Common myeloid progenitor, CD34-positive (primary cell): ENCODE measurements at regions not wholly inside any gene's neighbourhood (a gene's known extent, or its start where the extent isn't known, plus 50 kb on each side); places are given as distances from the start of the nearest gene placed in this dataset.
"Not testable (repeated sequence)": the region's sequence is repeated elsewhere in the genome, so short reads cannot be mapped to it uniquely, and the experiment has no call there.

Experiments used
- CTCF ChIA-PET: fragments of 350-600 bp; sonication (Branson Sonifier 250); formaldehyde crosslinking; loops from one replicate; lab custom pipeline; 2021; ENCODE audit warnings: antibody characterized with exemption; lab: Charles Lee
- POLR2A ChIA-PET: fragments of 350-600 bp; sonication (Branson Sonifier 250); formaldehyde crosslinking; loops from one replicate; lab custom pipeline; 2021; ENCODE audit warnings: antibody characterized with exemption; lab: Charles Lee
- DNase-seq, 3 donors: peaks; one replicate each; pipeline versions ENCODE4 v3.0.0 to v3.0.0-alpha.2; 2013
- H3K27ac ChIP-seq, 2 experiments: 1 replicate in 1 of 2; 2 replicates in 1 of 2; pipeline ENCODE4 v1.7.0; 2013; ENCODE audit warnings: inconsistent platforms in 2 of 2, low read length in 2 of 2, mild to moderate bottlenecking in 2 of 2, low read depth in 1 of 2, moderate library complexity in 1 of 2; ENCODE audit not compliant: severe bottlenecking in 2 of 2, insufficient read depth in 1 of 2, poor library complexity in 1 of 2
- H3K27me3 ChIP-seq, 5 experiments: replicated peaks in 2 of 5; 1 replicate in 3 of 5; 2 replicates in 2 of 5; pipeline versions ENCODE4 v1.6.1 to v1.7.0; 2013; ENCODE audit warnings: low read length in 4 of 5, mild to moderate bottlenecking in 2 of 5, moderate library complexity in 2 of 5, inconsistent platforms in 1 of 5; ENCODE audit not compliant: insufficient read depth in 5 of 5, control insufficient read depth in 4 of 5
- H3K36me3 ChIP-seq, 4 experiments: 1 replicate in 2 of 4; 2 replicates in 2 of 4; pipeline versions ENCODE4 v1.6.1 to v1.7.0; 2013; ENCODE audit warnings: low read length in 3 of 4, control low read depth in 1 of 4, mild to moderate bottlenecking in 1 of 4; ENCODE audit not compliant: control insufficient read depth in 4 of 4, insufficient read depth in 4 of 4
- H3K4me1 ChIP-seq, 4 experiments: 1 replicate in 3 of 4; 2 replicates in 1 of 4; pipeline versions ENCODE4 v1.6.1 to v1.7.1; 2013; ENCODE audit warnings: low read length in 3 of 4, mild to moderate bottlenecking in 3 of 4, control low read depth in 1 of 4, inconsistent platforms in 1 of 4, moderate library complexity in 1 of 4; ENCODE audit not compliant: control insufficient read depth in 4 of 4, insufficient read depth in 4 of 4; ENCODE audit errors: control extremely low read depth in 1 of 4
- H3K4me3 ChIP-seq, 7 experiments: 1 replicate in 4 of 7; 2 replicates in 3 of 7; pipeline versions ENCODE4 v1.5.1 to v1.7.0; 2013; ENCODE audit warnings: mild to moderate bottlenecking in 7 of 7, low read length in 6 of 7, moderate library complexity in 6 of 7, inconsistent platforms in 2 of 7, low read depth in 2 of 7, control low read depth in 1 of 7; ENCODE audit not compliant: insufficient read depth in 4 of 7, control insufficient read depth in 1 of 7; ENCODE audit errors: extremely low read depth in 1 of 7
- H3K9me3 ChIP-seq, 5 experiments: 1 replicate in 4 of 5; 2 replicates in 1 of 5; pipeline versions ENCODE4 v1.6.1 to v1.7.1; 2013; ENCODE audit warnings: low read length in 4 of 5, mild to moderate bottlenecking in 2 of 5, inconsistent platforms in 1 of 5, low read depth in 1 of 5, moderate library complexity in 1 of 5; ENCODE audit not compliant: control insufficient read depth in 4 of 5, insufficient read depth in 2 of 5; ENCODE audit errors: control extremely low read depth in 1 of 5
- WGBS: methylation state at CpG from one replicate; pipeline ENCODE4 v1.1.5; 2013; ENCODE audit not compliant: insufficient coverage; 5-methylcytosine and 5-hydroxymethylcytosine counted together

DNA sequence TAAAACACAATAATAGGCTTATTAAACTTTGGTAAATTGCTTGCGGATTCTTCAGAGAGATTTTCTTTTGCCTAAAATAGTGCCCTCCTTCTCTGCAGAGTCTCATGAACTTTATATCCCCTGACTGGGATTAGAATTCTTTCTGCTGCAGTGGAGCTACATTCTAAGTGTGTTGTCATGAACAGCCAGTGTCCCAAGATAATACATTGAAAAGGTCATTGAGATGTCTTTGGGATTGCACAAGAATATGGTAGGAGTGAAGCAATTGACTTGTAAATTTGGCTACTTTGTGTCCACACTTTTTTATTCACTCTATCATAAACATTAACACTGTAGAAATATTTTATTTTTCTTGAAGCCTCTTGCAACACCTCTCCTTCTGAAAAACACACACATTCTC is 604.5 kb downstream of the GABRG2 start:
- CTCF ChIA-PET = no interaction called here
- POLR2A ChIA-PET = no interaction called here
- H3K4me1 ChIP-seq = no peaks in the 10 kb centered on the region
- H3K4me3 ChIP-seq = no peak overlapping the region
- no peaks in the 10 kb centered on the region for H3K27me3 ChIP-seq
- no peaks in the 10 kb centered on the region for H3K9me3 ChIP-seq
- no peaks in the 10 kb centered on the region for H3K36me3 ChIP-seq
- 100% methylated on average over 1 of the region's 1 CpG for WGBS
- DNase-seq = no peak
- no peak overlapping the region for H3K27ac ChIP-seq

DNA sequence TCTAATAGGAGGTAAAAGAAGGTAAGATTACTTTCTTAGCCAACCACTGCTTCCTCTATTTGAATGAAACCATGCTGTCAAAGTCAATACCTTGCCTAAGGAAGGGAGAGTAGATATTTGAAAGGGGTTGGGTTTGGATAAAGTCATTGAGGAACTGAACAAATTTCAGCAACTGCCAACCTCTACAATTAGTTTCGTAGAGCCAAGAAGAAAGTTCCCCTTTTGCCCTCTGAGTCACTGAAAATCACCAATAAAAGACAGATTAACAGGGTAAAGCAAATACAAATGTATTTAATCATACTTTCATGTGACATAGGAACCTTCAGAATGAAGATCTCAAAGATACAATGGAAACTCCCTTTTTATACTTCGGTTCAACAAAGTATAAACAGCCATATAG is 615.7 kb downstream of the GABRG2 start:
- ChIA-PET CTCF (no interaction called here), POLR2A (no interaction called here)
- no peak overlapping the region for H3K4me3 ChIP-seq
- no CpG with 5 or more reads among the region's 2 CpGs for WGBS
- H3K27me3 ChIP-seq = no peaks in the 10 kb centered on the region
- H3K27ac ChIP-seq = no peak overlapping the region
- no peaks in the 10 kb centered on the region for H3K4me1 ChIP-seq
- no peak for DNase-seq
- no peaks in the 10 kb centered on the region for H3K36me3 ChIP-seq
- no peaks in the 10 kb centered on the region for H3K9me3 ChIP-seq

DNA sequence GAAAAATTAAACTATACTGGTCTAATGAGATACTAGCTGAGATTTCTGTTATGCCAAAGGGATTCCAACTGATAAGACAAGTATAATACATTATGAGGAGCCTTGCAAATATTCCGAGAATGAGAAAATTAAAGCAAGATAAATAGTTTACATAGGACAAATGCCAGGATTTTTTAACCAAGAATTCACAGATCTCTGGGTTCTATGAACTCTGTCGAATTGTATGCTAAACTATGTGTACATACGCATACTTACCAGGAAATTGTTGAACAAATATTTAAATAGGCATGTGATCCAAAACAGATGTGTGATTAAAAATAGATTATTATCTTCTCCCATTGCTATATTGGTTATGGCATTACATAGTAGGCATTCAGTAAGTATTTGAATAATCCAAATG is 616.6 kb downstream of the GABRG2 start:
- no CpG with 5 or more reads among the region's 3 CpGs for WGBS
- Histone ChIP-seq H3K4me1 (no peaks in the 10 kb centered on the region), H3K36me3 (no peaks in the 10 kb centered on the region), H3K27me3 (no peaks in the 10 kb centered on the region), H3K9me3 (no peaks in the 10 kb centered on the region), H3K27ac (no peak overlapping the region), H3K4me3 (no peak overlapping the region)
- POLR2A ChIA-PET = no interaction called here
- CTCF ChIA-PET = no interaction called here
- no peak for DNase-seq

DNA sequence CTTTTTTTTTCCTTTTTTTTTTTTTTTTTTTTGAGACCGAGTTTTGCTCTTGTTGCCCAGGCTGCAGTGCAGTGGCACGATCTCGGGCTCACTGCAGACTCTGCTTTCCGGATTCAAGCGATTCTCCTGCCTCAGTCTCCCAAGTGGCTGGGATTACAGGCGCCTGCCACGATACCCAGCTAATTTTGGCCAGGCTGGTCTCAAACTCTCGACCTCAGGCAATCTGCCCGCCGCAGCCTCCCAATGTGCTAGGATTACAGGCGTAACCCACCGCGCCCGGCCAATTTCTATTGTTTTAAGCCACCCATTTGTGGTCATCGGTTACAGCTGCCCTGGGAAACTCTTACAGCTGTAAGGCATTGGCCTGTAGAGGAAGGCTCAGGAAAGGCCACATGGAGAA is 617.7 kb downstream of the GABRG2 start:
- no peak for DNase-seq
- 96% methylated on average over 13 of the region's 15 CpGs for WGBS
- Histone ChIP-seq H3K27me3 (no peaks in the 10 kb centered on the region), H3K4me1 (no peaks in the 10 kb centered on the region), H3K36me3 (no peaks in the 10 kb centered on the region), H3K9me3 (no peaks in the 10 kb centered on the region), H3K4me3 (no peak overlapping the region), H3K27ac (no peak overlapping the region)
- CTCF ChIA-PET = no interaction called here
- POLR2A ChIA-PET = no interaction called here

DNA sequence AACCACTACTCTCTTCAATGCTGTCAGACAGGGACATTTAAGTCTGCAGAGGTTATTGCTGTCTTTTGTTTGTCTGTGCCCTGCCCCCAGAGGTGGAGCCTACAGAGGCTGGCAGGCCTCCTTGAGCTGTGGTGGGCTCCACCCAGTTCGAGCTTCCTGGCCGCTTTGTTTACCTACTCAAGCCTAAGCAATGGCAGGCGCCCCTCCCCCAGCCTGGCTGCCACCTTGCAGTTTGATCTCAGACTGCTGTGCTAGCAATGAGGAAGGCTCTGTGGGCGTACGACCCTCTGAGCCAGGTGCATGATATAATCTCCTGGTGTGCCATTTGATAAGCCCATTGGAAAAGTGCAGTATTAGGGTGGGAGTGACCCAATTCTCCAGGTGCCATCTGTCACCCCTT is 628.7 kb downstream of the GABRG2 start:
- POLR2A ChIA-PET, H3K27me3 ChIP-seq, H3K27ac ChIP-seq, H3K9me3 ChIP-seq, DNase-seq, H3K4me3 ChIP-seq, H3K4me1 ChIP-seq, CTCF ChIA-PET, H3K36me3 ChIP-seq: not testable (repeated sequence)
- WGBS = 96% methylated on average over 3 of the region's 5 CpGs

DNA sequence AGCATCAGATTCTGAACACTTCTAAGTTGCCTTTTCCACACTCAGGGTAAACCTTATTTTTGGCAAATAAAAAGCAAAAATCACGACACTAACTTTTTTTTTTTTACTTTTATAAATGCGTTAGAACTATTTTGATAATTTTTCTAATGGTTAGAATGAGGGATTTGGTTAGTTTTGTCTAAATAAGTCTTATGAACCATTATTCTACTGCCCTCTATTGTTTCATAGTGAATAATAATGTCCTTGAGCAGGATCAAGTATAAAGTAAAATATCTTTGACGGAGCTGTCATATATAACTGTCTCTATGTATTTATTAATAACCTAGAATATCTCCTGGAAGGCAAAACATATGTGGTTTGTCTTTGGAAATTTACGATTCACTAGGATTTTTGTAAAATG is 631.8 kb downstream of the GABRG2 start:
- no CpG with 5 or more reads among the region's 4 CpGs for WGBS

DNA sequence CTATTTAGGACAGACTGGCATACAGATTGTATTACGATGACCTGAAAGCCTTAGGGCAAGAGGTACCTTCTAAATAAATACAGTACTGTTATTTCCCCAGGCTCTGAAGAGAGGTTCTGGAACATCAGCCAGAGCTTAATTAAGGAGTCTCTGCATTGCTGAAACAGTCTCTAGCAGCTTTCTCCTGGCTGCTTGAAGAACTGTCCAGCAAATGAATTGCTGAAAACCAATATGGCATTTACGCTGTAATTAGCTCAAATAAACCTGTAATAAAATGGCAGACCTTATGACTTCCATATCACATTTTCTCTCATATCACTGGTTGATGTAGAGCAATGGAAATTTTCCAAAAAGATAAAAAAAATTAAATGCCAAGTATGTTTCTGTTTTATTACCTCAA is 636.3 kb downstream of the GABRG2 start:
- CTCF ChIA-PET = no interaction called here
- Histone ChIP-seq H3K27ac (no peak overlapping the region), H3K4me3 (no peak overlapping the region), H3K4me1 (no peaks in the 10 kb centered on the region), H3K9me3 (no peaks in the 10 kb centered on the region), H3K27me3 (no peaks in the 10 kb centered on the region), H3K36me3 (no peaks in the 10 kb centered on the region)
- WGBS = 67% methylated on average over 1 of the region's 2 CpGs
- POLR2A ChIA-PET = no interaction called here
- DNase-seq = no peak

More for the DNA sequence above, 631.8 kb downstream of the GABRG2 start:
- Histone ChIP-seq H3K36me3 (no peaks in the 10 kb centered on the region), H3K4me3 (no peak overlapping the region), H3K27ac (no peak overlapping the region), H3K27me3 (no peaks in the 10 kb centered on the region), H3K9me3 (no peaks in the 10 kb centered on the region), H3K4me1 (no peaks in the 10 kb centered on the region)
- POLR2A ChIA-PET = no interaction called here
- CTCF ChIA-PET = no interaction called here
- no peak for DNase-seq
